GM18858 (cell line): ENCODE measurements at regions not wholly inside any gene's neighbourhood (a gene's known extent, or its start where the extent isn't known, plus 50 kb on each side); places are given as distances from the start of the nearest gene placed in this dataset.
"Not testable (repeated sequence)": the region's sequence is repeated elsewhere in the genome, so short reads cannot be mapped to it uniquely, and the experiment has no call there.

Experiments used
- ATAC-seq: cut with Tn5 transposase; IDR thresholded peaks from one replicate; pipeline ENCODE4 v1.9.1; 2021; ENCODE audit not compliant: unreplicated experiment

DNA sequence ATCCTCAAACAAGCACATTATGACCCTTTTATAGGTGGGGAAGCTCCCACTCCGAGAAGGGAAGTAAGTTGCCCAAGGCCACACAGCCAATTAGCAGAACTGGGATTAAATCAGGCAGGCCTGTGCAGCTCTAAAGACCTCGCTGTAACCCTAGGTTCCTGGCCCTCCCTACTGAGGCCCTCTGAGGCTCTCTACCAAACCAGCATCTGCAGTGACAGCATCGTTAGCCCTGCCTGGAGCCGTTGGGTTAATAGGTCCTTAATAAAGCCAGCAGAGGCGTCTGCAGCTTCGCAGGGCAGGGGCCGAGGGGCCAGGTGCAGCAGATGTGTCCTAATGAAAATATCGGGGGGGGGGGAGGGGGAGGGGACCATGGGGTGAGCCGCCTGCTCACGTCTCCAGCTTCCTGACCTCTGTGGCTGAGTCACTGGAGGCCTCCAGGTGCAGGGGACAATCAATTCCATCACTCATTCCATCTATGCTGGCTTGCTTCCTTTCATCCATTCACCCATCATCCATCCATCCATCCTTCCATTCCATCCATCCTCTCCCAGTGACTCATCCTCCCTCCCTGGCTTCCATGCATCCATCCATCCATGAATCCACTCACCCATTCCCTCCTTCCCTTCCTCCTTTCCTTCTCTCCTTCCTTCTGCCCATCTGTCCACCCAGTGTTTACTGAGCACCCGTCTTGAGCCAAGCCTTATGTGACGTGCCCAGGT, 203.9 kb downstream of the C9orf50 start:
- no peak for ATAC-seq

DNA sequence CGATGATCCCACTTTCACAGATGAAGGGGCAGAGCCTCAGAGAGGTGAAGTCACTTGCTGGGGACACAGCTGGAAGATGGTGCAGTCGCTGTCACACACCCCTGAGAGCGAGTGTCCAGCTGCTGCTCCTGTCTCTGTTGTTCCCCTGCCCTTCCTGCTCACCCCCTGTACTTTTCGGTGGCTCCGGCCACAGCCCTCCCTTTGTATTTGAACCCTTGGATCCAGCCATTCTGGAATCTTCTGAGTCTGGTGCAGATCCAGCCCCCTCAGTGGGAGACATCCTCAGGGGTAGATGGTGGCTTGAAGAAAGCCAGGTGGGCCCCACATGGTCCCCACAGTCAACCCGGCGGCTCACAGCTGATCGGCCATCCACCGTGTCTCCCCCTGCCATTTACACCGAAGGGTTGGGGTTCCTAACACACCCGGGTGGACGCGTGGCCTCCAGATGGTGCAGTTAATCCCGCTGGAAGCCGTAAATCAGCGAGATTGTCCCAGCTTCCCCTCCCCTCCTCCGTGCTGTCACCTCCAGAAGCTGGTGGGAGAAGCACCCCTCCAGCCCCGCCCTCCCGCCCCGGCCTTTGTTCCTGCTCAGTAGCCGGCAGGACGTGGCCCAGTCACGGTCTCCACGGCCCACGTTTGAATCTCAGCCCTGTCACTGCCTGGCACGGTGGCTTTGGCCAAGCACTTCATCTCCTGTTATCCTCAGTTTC, 204.8 kb downstream of the C9orf50 start:
- ATAC-seq: no peak

DNA sequence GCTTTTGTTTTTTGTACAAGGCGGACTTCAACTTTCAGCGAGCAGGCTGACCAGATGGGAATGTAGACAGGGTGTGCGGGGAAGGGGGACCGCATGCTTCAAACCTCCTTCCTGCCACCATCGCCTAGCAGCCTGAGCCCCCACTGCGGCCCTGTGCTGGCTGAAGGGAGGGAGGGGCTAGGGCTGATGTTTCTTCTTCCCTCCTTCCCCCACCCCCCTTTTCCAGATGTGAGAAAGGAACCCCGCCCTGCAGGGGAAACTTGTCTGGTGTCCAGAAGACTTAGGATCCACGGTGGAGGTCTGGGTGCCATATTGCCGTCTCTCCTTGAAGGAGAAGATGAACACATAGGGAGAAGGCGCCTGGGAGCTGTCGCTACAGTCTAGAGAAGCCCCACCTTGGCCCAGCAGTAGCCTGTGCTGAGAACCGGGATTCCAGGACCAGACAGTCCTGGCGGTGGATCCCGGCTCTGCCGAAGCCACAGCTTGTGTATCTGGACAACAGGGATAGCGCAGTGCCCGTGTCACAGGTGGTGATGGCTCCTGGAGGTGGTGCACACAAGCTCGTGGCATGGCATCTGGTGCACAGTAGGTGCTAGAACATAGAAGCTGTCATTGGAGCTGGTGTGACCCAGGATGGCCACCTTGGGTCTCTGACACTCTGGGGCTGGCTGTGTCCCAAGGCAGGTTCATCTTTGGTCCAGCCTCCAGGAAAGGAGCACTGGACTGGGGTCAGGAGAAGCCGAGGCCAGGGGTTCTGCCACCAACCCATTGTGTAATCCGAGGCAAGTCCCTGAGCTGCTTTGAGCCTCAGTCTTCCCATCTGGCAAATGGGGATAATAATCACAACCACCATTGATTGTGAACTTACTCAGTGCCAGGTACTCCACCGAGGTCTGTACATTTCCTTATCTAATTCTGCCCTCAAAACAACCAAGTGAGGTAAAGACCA, 205.6 kb downstream of the C9orf50 start:
- ATAC-seq: no peak

DNA sequence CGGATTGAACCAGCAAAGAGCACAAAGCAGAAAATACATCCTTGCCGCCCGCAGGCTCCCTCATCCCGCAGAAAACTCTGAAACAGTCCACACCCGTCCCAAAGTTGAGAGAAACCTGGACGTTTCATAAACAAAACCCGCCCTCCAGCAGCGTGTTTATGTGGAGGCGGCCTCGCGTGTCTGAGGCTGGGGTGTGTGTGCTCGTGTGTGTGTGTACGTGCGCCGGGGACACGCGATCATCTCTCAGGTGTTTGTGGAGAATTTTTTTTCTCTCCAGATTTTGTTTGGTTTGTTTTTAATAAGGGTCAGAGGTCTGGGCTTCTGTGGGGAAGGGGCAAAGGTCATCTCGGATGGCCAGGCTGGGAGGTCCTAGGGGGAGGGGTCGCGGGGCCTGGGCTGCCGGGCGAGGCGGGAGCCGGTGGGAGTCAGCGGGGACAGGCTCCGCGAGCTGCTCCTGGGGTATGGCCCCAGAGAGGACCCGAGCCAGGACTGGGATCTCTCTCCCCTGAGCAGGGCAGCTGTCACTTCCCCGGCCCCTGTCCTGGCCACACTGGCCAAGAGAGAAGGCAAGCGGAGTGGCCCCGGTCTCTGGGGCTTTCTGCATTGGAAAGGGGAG, 206.4 kb downstream of the C9orf50 start:
- no peak for ATAC-seq

DNA sequence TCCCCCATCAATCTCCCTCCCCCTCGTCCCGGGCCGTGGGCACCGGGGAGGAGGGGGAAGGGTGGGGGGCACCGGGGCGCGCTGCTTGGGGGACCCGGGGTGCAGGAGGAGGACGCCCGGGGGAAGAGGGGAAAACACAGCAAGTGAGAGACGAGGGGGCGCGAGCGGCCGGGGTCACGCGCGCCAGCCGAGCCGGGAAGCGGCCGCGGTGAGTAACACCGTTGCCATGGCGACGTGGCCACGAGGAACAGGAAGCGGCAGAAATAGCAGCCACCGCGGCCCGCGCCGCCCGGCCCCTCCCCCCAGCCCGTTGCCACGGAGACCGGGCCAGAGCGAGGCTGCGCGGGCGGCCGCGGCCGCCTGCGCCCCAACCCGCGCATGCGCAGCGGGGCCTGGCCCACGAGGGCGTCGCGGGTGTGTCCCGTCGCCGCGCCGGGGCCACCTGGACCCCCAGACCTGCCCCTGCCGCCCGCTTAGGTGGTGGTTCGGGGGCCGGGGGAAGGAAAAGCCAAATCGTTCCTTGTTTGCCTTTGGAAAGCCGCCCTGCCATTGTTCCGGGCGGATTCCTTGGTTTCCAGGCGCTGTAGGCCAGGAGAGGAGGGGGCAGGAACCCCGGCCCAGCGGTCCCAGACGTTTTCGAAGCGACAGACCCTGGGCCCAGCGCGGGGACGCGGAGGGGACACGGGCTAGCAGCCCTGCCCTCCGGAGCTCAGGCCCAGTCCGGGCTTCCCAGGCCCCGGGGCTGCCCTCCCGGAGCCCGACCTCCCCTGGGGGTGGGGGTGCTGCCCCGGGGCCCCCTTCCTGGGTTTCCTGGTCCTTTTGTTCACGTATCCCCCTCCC, 207.1 kb downstream of the C9orf50 start:
- ATAC-seq: peak; percentile 82

DNA sequence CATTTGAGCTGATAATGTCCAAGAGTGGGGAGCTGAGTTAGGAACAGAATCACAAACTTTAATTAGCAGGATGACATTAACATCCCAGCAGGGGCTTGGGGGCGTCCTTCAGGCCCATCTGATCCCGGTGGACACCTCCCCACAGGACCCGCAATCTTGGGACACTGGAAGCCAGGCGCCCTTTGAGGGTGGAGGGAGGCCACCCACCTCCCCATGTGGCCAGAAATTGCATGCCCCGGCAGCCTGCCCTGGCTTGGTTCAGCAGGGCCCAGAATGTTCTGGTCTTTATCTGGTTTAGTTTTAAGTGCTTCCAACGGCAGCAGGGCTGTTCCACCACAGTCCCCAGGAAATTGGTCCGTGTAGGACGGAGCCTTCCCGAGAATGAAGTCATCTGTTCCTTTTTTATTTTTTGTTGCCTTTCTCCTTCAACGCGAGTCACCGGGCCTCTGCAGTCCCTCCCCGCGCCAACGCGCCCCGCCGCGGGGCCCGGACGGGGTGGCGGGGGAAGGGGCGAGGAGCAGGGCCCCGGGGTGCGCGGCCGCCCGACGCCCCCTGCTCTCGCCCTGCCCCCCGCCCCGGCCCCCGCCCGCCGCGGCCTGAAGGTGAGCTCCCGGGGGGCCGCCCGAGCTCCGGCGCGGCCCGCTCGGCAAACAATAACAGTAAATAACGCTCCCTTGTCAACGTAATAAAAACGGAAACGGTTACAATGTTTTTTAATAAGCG, 207.9 kb downstream of the C9orf50 start:
- ATAC-seq: peak; percentile 7

DNA sequence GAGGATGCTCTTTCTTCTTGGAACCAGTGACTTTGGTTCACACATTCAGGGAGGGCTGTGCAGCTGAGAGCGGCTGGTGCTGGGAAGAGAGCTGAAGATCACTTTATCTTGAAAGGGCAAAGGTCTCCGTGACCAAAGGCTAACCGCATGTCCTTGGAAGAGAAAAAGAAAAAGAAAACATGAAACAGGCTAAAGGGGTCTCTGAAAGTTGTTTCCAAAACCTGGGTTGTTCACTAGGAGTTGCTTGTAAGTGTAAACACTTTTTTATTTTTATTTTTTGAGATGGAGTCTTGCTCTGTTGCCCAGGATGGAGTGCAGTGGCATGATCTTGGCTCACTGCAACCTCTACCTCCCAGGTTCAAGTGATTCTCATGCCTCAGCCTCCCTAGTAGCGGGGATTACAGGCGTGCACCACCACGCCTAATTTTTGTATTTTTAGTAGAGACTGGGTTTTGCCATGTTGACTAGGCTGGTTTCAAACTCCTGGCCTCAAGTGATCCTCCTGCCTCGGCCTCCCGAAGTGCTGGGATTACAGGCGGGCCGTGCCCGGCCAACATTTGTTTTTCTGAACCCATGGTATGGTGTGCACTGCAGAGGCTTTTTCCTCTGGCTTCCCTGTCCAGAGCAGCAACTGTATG, 208.6 kb downstream of the C9orf50 start:
- not testable (repeated sequence) for ATAC-seq

DNA sequence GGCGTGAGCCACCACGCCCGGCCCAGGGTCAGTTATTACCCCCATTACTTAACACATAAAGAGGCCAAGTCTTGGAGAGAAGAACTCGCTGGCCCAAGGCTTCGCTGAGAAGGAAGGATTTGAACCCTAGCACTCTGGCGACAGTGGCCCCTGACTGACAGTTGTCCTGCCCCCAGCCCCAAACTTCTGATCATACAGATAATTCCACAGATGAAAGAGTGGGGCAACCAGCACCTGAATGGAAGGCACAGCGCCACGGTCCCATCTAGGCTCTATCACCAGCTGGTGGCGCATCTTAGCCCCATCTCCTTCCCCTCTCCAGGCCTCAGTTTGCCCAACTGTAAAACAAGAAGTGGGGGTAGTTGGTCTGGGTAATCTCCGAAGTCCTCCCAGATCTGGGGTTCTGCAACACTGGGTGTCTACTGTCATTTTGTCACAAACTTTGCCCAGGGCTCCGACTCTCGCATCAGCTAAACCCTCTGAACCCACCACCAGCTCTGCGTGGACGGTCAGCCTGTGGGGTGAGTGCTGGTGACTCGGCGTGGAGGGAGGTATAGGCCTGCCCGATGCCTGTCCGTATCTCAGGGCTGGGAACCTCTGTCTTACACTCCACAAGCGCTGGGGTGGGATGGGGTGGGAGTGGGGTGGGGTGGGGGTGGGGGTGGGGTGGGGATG, 209.3 kb downstream of the C9orf50 start:
- no peak for ATAC-seq

DNA sequence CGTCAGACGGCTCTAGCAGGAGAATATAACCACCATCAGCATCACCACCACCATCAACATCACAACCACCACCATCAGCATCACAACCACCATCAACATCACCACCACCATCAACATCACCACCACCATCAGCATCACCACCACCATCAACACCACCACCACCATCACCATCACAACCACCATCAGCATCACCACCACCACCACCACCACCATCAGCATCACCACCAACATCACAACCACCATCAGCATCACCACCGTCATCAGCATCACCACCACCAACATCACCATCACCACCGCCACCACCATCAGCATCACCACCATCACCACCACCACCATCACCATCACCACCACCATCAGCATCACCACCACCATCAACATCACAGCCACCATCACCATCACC, 210.7 kb downstream of the C9orf50 start:
- ATAC-seq: no peak

DNA sequence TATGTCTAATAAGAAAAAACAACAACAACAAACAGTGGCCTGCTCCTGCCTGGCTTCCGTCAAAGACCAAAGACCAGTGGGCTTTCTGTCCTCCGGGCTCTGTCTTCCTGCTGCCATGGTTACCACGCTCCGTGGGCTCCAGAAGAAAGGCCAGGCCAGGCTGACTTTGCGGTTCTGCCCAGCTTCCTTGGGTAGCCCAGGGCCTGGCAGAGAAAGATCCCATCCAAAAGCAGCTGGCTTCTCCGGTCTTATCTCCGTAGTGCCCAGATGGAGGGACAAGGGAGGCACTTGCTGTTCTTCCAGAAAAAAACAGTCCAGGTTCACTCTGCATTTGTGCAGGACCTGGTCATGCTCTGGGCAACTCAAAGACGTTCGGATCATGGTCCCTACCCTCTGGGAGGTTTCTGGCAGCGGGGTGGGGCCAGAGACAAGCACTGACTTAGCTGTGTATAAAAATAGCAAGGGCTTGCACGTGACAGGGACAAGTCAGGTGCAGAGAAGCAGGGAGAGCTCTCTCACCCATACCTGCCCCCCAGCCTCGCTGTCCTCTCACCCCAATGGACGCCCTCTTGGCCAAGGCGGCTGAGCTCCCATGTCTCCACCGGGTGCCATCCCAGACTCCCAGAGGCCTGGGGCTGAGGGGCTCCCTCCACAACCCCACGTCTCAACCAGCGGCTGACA, 212.2 kb downstream of the C9orf50 start:
- ATAC-seq: no peak

DNA sequence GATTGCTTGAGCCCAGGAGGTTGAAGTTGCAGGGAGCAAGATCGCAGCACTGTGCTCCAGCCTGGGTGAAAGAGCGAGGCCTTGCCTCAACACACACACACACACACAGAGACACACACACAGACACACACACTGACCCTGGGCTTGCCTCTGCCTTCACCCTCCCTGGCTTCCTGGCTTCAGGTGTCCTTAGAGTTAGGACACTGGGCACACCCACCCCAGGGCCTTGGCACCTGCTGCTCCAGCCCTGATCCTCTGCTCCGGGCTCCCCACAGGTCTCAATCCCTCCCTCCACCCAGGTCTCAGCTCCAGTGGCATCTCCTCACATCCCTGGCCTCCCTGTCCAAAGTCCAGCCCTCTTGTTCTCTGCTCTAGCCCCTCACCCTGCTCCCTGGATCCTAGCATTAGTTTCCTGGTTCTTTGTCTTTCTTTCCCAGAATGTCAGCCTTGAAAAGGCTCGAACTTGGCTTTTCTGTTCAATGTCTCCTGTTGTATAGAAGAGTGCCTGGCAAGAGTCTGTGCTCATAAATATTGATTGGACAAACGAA, 212.9 kb downstream of the C9orf50 start:
- no peak for ATAC-seq

DNA sequence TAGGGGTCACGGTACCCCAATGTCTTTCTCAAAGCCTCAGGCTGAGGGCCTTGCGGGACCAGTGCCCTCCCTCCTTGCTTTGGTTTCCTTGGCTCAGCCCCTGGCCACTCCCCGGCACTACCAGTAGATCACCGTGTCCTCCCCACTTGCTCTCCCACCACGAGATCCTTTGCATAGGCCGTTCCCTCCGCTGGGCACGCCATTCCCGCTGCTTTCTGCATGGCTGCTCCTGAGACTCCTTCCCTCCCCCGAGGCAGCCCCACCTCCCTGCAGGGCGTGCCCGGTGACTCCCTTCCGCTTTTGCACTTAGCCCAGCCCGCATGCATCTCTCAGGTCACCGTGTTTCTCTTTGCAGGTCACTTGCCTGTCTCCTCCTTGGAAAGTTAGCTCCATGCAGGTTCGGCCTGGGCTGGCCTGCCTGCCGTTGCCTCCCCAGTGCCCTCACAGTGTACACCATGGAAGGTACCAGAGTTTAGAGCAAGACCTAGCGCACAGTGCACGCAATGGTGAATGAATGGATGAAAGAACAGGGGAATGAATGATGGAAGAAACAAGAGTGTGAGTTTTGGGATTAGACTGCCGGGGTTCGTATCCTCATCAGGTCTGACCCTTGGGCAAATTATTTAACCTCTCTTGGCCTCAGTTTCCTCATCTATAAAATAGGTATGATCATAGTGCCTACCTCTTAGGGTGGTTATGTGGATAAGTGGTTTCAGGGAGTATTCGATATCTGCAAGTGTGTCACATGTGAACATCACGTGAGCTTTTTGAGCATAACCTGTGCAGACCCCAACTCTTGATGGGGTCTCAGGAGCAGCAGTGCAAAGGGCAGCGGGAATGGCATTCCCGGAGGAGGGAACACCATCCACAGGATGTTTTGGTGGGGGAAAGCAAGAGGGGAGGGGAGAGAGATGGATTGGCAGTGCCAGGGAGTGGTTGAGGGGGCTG, 214.3 kb downstream of the C9orf50 start:
- ATAC-seq: no peak

DNA sequence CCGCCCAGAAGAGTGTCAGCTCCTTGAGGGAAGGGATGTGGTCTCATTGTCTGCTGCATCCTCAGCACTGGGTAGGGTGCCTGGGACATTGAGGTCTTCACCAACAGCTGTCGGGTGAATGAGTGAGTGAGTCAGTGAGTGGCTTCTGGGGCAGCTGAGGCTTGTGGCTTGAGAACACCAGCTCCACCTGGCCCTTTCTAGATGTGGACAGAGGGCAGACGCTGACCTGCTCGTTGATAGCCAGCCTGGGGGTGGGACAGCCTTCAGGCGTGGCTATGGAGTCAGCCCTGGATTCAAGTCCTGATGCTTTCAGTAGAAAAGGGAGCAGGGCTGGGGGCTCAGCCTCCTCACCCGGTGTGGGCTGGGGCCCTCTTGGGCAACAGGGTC, 215.1 kb downstream of the C9orf50 start:
- no peak for ATAC-seq

DNA sequence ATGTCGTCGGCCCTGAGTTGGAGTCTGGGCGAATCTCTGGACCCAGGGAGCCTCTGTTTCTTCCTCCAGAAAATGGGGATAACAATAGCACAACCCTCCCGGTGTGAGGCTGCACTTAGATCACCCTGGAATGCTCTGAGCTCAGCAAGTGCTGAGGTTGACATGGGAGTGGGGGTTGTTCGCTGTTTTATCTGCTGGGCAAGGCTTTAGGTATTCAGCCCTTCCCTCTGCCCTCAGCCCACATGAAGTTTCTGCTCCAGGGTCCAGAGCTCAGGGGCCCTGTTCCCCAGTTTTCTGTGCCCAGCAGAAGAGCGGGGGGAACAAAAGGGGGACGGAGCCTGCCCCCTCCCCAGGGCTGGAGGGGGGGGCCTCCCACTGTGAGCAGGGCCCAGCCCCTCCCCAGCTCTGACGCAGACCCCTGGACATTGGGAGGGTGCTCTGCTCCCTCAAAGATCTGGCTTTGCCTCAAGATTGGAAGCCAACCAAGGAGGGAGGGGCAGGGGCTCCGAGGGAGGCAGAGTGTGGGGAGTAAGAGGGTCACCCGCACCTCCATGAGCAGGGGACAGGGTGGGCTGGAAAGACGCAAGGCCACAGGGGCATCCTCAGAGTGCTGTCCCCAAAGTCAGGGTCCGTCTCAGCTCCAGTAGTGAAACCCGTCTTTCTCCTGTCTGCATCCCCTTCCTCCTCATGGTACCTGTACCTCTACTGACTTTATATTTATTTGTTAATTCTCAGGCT, 215.6 kb downstream of the C9orf50 start:
- no peak for ATAC-seq

DNA sequence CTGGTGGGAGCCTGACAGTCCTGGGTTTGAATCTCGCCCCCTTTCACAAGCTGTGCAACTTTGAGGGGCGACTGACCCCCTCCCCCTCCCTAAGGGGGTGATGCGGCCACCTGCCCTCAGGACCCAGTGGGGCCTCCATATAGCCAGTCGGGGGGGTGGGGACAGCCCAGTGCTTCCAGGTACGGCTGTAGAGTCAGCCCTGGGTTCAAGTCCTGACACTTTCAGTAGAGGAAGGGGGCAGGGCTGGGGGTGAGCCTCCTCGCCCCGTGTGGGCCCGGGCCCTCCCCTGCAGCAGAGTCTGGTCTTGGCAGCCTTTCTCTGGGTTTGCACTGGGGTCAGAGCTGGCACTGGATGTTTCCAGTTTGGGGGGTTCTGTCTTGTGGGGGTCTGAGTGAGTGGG, 216.3 kb downstream of the C9orf50 start:
- ATAC-seq: no peak
